ENCODE measurements at regions not wholly inside any gene's neighbourhood (a gene's known extent, or its start where the extent isn't known, plus 50 kb on each side); places are given as distances from the start of the nearest gene placed in this dataset.

GRCh38 chr5:165163861-165164260 is 1658.4 kb downstream of the MAT2B start:
- no peak overlapping the region for H3K9ac ChIP-seq (ENCODE audit: low read length in 5 of 5)
- no peaks in the 10 kb centered on the region for H3K36me3 ChIP-seq (ENCODE audit: control insufficient read depth in 5 of 5, insufficient read depth in 5 of 5, low read length in 5 of 5)
- H3K27ac ChIP-seq (ENCODE audit: low read depth, low read length) = no peak overlapping the region
- H3K4me3 ChIP-seq (ENCODE audit: low read depth in 1 of 5, low read length in 5 of 5) = no peak overlapping the region
- H3K4me1 ChIP-seq (ENCODE audit: control insufficient read depth in 5 of 5, insufficient read depth in 5 of 5, low read length in 5 of 5) = no peaks in the 10 kb centered on the region
- H3K27me3 ChIP-seq (ENCODE audit: control insufficient read depth in 5 of 5, insufficient read depth in 4 of 5, low read length in 5 of 5) = no peaks in the 10 kb centered on the region
- H3K9me3 ChIP-seq (ENCODE audit: control insufficient read depth in 5 of 5, low read length in 5 of 5) = no peaks in the 10 kb centered on the region

GRCh38 chr5:165173651-165174050 is 1668.2 kb downstream of the MAT2B start:
- H3K9ac ChIP-seq (ENCODE audit: low read length in 5 of 5) = no peak overlapping the region
- H3K4me3 ChIP-seq (ENCODE audit: low read depth in 1 of 5, low read length in 5 of 5) = no peak overlapping the region
- no peaks in the 10 kb centered on the region for H3K27me3 ChIP-seq (ENCODE audit: control insufficient read depth in 5 of 5, insufficient read depth in 4 of 5, low read length in 5 of 5)
- H3K9me3 ChIP-seq (ENCODE audit: control insufficient read depth in 5 of 5, low read length in 5 of 5) = no peaks in the 10 kb centered on the region
- H3K27ac ChIP-seq (ENCODE audit: low read depth, low read length) = no peak overlapping the region
- H3K36me3 ChIP-seq (ENCODE audit: control insufficient read depth in 5 of 5, insufficient read depth in 5 of 5, low read length in 5 of 5) = no peaks in the 10 kb centered on the region
- H3K4me1 ChIP-seq (ENCODE audit: control insufficient read depth in 5 of 5, insufficient read depth in 5 of 5, low read length in 5 of 5) = no peaks in the 10 kb centered on the region

- no peak overlapping the region for H3K27ac ChIP-seq (ENCODE audit: low read depth, low read length)
- no peaks in the 10 kb centered on the region for H3K27me3 ChIP-seq (ENCODE audit: control insufficient read depth in 5 of 5, insufficient read depth in 4 of 5, low read length in 5 of 5)
- no peak overlapping the region for H3K4me3 ChIP-seq (ENCODE audit: low read depth in 1 of 5, low read length in 5 of 5)
- no peaks in the 10 kb centered on the region for H3K36me3 ChIP-seq (ENCODE audit: control insufficient read depth in 5 of 5, insufficient read depth in 5 of 5, low read length in 5 of 5)
- H3K9me3 ChIP-seq (ENCODE audit: control insufficient read depth in 5 of 5, low read length in 5 of 5) = no peaks in the 10 kb centered on the region
- no peak overlapping the region for H3K9ac ChIP-seq (ENCODE audit: low read length in 5 of 5)
- H3K4me1 ChIP-seq (ENCODE audit: control insufficient read depth in 5 of 5, insufficient read depth in 5 of 5, low read length in 5 of 5) = no peaks in the 10 kb centered on the region
Observed at GRCh38 chr5:165175041-165175440, 1669.6 kb downstream of the MAT2B start.

- Histone ChIP-seq H3K27me3 (ENCODE audit: control insufficient read depth in 5 of 5, insufficient read depth in 4 of 5, low read length in 5 of 5) (no peaks in the 10 kb centered on the region), H3K36me3 (ENCODE audit: control insufficient read depth in 5 of 5, insufficient read depth in 5 of 5, low read length in 5 of 5) (no peaks in the 10 kb centered on the region), H3K9ac (ENCODE audit: low read length in 5 of 5) (no peak overlapping the region), H3K4me3 (ENCODE audit: low read depth in 1 of 5, low read length in 5 of 5) (no peak overlapping the region), H3K9me3 (ENCODE audit: control insufficient read depth in 5 of 5, low read length in 5 of 5) (peaks cover 0 to 8% (median 4%) of the 10 kb centered on the region in 5 donors), H3K4me1 (ENCODE audit: control insufficient read depth in 5 of 5, insufficient read depth in 5 of 5, low read length in 5 of 5) (no peaks in the 10 kb centered on the region), H3K27ac (ENCODE audit: low read depth, low read length) (no peak overlapping the region)
Observed at GRCh38 chr5:165184183-165184582, 1678.8 kb downstream of the MAT2B start.

DNA sequence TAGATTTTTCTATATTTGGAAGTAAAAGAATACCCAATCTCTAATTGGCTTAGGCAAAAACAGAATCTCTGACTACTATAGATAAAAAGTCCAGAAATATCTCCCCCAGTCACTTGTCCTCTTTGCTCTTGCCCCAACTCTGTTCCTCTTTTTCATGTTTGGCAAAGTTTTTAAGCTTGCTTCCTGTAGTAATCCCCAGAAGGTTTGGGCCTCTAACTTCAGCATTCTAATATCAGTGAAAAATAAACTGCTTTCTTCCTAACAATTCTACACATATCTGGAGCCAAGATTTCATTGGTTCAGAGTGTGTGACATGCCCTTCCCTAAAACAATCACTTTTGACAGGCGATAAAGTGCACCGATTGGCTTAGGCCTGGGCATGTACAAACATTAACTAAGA is 1680.3 kb downstream of the MAT2B start:
- Histone ChIP-seq H3K36me3 (ENCODE audit: control insufficient read depth in 5 of 5, insufficient read depth in 5 of 5, low read length in 5 of 5) (no peaks in the 10 kb centered on the region), H3K4me3 (ENCODE audit: low read depth in 1 of 5, low read length in 5 of 5) (no peak overlapping the region), H3K9me3 (ENCODE audit: control insufficient read depth in 5 of 5, low read length in 5 of 5) (peaks cover 0 to 8% (median 4%) of the 10 kb centered on the region in 5 donors), H3K9ac (ENCODE audit: low read length in 5 of 5) (no peak overlapping the region), H3K27ac (ENCODE audit: low read depth, low read length) (no peak overlapping the region), H3K4me1 (ENCODE audit: control insufficient read depth in 5 of 5, insufficient read depth in 5 of 5, low read length in 5 of 5) (no peaks in the 10 kb centered on the region), H3K27me3 (ENCODE audit: control insufficient read depth in 5 of 5, insufficient read depth in 4 of 5, low read length in 5 of 5) (no peaks in the 10 kb centered on the region)

DNA sequence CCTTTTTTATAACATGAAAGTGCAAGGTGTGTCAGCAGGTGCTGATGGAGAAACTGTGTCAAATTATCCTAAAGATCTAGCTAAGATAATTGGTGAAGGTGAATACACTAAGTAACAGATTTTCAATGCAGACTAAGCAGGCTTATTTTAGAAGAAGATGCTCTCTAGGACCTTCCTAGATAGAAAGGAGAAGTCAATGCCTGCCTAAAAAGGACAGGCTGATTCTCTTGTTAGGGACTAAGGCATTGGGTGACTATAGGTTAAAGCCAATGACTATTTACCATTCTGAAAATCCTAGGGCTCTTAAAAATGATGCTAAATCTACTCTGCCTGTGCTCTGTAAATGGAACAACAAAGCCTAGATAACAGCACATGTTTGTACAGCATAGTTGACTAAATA is 1682.4 kb downstream of the MAT2B start:
- Histone ChIP-seq H3K4me1 (ENCODE audit: control insufficient read depth in 5 of 5, insufficient read depth in 5 of 5, low read length in 5 of 5) (no peaks in the 10 kb centered on the region), H3K9ac (ENCODE audit: low read length in 5 of 5) (no peak overlapping the region), H3K36me3 (ENCODE audit: control insufficient read depth in 5 of 5, insufficient read depth in 5 of 5, low read length in 5 of 5) (no peaks in the 10 kb centered on the region), H3K4me3 (ENCODE audit: low read depth in 1 of 5, low read length in 5 of 5) (no peak overlapping the region), H3K9me3 (ENCODE audit: control insufficient read depth in 5 of 5, low read length in 5 of 5) (peaks cover 0 to 8% (median 4%) of the 10 kb centered on the region in 5 donors), H3K27me3 (ENCODE audit: control insufficient read depth in 5 of 5, insufficient read depth in 4 of 5, low read length in 5 of 5) (no peaks in the 10 kb centered on the region), H3K27ac (ENCODE audit: low read depth, low read length) (no peak overlapping the region)

GRCh38 chr5:165188556-165189175 is 1683.2 kb downstream of the MAT2B start:
- no peak overlapping the region for H3K27ac ChIP-seq (ENCODE audit: low read depth, low read length)
- H3K9me3 ChIP-seq (ENCODE audit: control insufficient read depth in 5 of 5, low read length in 5 of 5) = peaks cover 0 to 8% (median 4%) of the 10 kb centered on the region in 5 donors
- no peaks in the 10 kb centered on the region for H3K4me1 ChIP-seq (ENCODE audit: control insufficient read depth in 5 of 5, insufficient read depth in 5 of 5, low read length in 5 of 5)
- H3K36me3 ChIP-seq (ENCODE audit: control insufficient read depth in 5 of 5, insufficient read depth in 5 of 5, low read length in 5 of 5) = no peaks in the 10 kb centered on the region
- H3K27me3 ChIP-seq (ENCODE audit: control insufficient read depth in 5 of 5, insufficient read depth in 4 of 5, low read length in 5 of 5) = no peaks in the 10 kb centered on the region
- H3K9ac ChIP-seq (ENCODE audit: low read length in 5 of 5) = no peak overlapping the region
- H3K4me3 ChIP-seq (ENCODE audit: low read depth in 1 of 5, low read length in 5 of 5) = no peak overlapping the region

DNA sequence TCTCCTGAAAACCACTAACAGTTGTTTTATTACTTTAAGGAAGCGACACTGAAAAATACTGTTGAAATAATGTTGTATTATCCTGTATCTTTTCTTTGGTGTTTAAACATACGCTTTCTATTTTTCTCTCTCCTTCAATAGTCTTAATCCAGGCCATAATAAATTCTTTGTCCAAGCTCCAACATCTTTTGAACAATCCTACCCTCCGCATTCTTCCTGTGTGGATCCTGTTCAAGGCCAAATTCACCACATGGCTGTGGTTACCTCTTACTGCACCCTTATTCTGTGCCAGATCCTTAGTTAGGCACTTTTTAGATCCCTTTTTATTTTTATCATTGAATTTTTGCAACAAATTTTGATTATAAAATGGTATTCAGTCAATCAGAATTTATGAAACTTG is 1691.5 kb downstream of the MAT2B start:
- Histone ChIP-seq H3K27me3 (ENCODE audit: control insufficient read depth in 5 of 5, insufficient read depth in 4 of 5, low read length in 5 of 5) (no peaks in the 10 kb centered on the region), H3K9ac (ENCODE audit: low read length in 5 of 5) (no peak overlapping the region), H3K4me3 (ENCODE audit: low read depth in 1 of 5, low read length in 5 of 5) (no peak overlapping the region), H3K27ac (ENCODE audit: low read depth, low read length) (no peak overlapping the region), H3K4me1 (ENCODE audit: control insufficient read depth in 5 of 5, insufficient read depth in 5 of 5, low read length in 5 of 5) (no peaks in the 10 kb centered on the region), H3K9me3 (ENCODE audit: control insufficient read depth in 5 of 5, low read length in 5 of 5) (no peaks in the 10 kb centered on the region), H3K36me3 (ENCODE audit: control insufficient read depth in 5 of 5, insufficient read depth in 5 of 5, low read length in 5 of 5) (no peaks in the 10 kb centered on the region)

DNA sequence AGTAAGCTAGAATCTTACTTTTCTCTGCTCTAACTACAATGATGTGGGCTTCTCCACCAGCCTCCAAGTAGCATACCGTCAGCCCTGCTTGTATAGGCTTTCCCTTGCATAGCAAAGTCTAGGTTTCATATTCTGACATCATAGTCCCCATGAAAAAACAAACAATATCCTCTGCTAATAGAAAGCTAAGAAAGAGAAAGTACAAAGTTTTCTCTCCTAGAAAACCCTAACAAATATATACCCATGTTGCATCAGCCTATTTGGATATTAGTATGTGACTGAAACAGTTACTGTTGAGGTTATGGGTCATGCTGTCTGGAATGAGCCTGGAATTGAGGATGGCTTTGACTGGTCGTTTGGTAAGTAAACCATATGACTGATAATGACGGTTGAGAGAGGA is 1696.0 kb downstream of the MAT2B start:
- no peaks in the 10 kb centered on the region for H3K4me1 ChIP-seq (ENCODE audit: control insufficient read depth in 5 of 5, insufficient read depth in 5 of 5, low read length in 5 of 5)
- no peak overlapping the region for H3K4me3 ChIP-seq (ENCODE audit: low read depth in 1 of 5, low read length in 5 of 5)
- H3K27me3 ChIP-seq (ENCODE audit: control insufficient read depth in 5 of 5, insufficient read depth in 4 of 5, low read length in 5 of 5) = no peaks in the 10 kb centered on the region
- H3K9me3 ChIP-seq (ENCODE audit: control insufficient read depth in 5 of 5, low read length in 5 of 5) = no peaks in the 10 kb centered on the region
- H3K36me3 ChIP-seq (ENCODE audit: control insufficient read depth in 5 of 5, insufficient read depth in 5 of 5, low read length in 5 of 5) = no peaks in the 10 kb centered on the region
- no peak overlapping the region for H3K9ac ChIP-seq (ENCODE audit: low read length in 5 of 5)
- no peak overlapping the region for H3K27ac ChIP-seq (ENCODE audit: low read depth, low read length)

DNA sequence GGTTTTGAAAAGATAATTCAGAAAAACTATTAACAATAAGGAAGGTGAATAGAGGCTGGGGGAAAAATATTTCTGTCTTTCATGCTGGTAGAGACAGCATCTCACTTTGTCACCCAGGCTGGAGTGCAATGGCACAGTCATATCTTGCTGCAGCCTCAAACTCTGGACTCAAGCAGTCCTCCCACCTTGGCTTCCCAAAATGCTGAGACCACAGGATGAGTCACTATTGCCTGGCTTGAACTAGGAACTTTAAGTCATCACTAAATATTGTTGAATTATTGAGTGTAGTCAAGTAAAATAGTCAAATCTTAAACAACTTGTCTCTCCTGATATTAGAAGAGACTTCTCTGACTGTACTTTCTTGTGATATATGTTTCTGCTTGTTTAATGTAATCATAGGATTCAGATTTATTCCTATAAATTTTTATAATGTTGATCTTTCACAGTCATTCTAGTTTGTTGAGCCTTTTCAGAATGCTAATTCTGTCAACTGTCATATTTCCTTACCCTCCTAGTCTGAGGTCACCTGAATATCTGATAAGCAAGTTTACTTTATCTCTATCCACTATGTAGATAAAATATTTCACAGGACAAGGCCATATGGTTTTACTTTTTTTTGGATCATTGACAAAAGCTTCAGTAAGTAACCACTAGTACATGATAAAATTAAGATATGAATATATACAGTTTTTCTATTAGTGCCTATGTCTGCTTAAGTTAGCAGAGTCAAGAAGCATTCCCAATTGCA is 1696.5 kb downstream of the MAT2B start:
- H3K9me3 ChIP-seq (ENCODE audit: control insufficient read depth in 5 of 5, low read length in 5 of 5) = no peaks in the 10 kb centered on the region
- H3K9ac ChIP-seq (ENCODE audit: low read length in 5 of 5) = no peak overlapping the region
- no peaks in the 10 kb centered on the region for H3K4me1 ChIP-seq (ENCODE audit: control insufficient read depth in 5 of 5, insufficient read depth in 5 of 5, low read length in 5 of 5)
- no peak overlapping the region for H3K4me3 ChIP-seq (ENCODE audit: low read depth in 1 of 5, low read length in 5 of 5)
- H3K27ac ChIP-seq (ENCODE audit: low read depth, low read length) = no peak overlapping the region
- no peaks in the 10 kb centered on the region for H3K27me3 ChIP-seq (ENCODE audit: control insufficient read depth in 5 of 5, insufficient read depth in 4 of 5, low read length in 5 of 5)
- no peaks in the 10 kb centered on the region for H3K36me3 ChIP-seq (ENCODE audit: control insufficient read depth in 5 of 5, insufficient read depth in 5 of 5, low read length in 5 of 5)

All from subcutaneous abdominal adipose tissue (tissue), 5 donors.